GM12878 (cell line): ENCODE measurements at regions not wholly inside any gene's neighbourhood (a gene's known extent, or its start where the extent isn't known, plus 50 kb on each side); places are given as distances from the start of the nearest gene placed in this dataset.

Experiments used
- ATAC-seq: fragments of 200-7000 bp; cut with Tn5 transposase; 3 replicates; pipeline ENCODE4 v1.9.1; 2020; ENCODE audit warnings: mild to moderate bottlenecking, moderate library complexity
- BruUV-seq: library from RNA; stranded (reverse); fragments of 400-500 nt; replicated peaks from 2 replicates; lab custom pipeline; 2021; lab: Mats Ljungman, UMichigan
- CTCF ChIA-PET: fragments of 300-600 bp; sonication (Branson Sonifier 250); formaldehyde crosslinking; extraction: SDS; loops from one replicate; lab custom pipeline; 2021; ENCODE audit warnings: inconsistent platforms; lab: Yijun Ruan, JAX
- POLR2A ChIA-PET: fragments of 350-600 bp; formaldehyde crosslinking; extraction: SDS; loops from one replicate; lab custom pipeline; 2021; ENCODE audit warnings: inconsistent platforms; lab: Charles Lee
- RAD21 ChIA-PET: fragments of 300-600 bp; sonication (Branson Sonifier 250); formaldehyde crosslinking; loops from one replicate; lab custom pipeline; 2023; ENCODE audit warnings: antibody characterized with exemption; ENCODE audit not compliant: unreplicated experiment; lab: Charles Lee
- SMC1A ChIA-PET: fragments of 300-600 bp; sonication (Branson Sonifier 250); formaldehyde crosslinking; loops from one replicate; lab custom pipeline; 2023; ENCODE audit not compliant: unreplicated experiment, uncharacterized antibody; lab: Charles Lee
- DNase-seq: peaks from one replicate; pipeline ENCODE4 v3.0.0-alpha.2; 2011; ENCODE audit warnings: low read depth, low spot score
- FAIRE-seq: peaks from 3 replicates; lab custom pipeline; 2011; peaks lifted over from hg19 to GRCh38; lab: Jason Lieb, UNC
- H2AFZ ChIP-seq: 2 replicates; pipeline ENCODE4 v1.6.0; 2011; ENCODE audit warnings: low read depth, low read length, control low read depth; ENCODE audit not compliant: control insufficient read depth
- H3K27ac ChIP-seq: 2 replicates; pipeline ENCODE4 v1.5.1; 2011; ENCODE audit warnings: control low read depth; ENCODE audit not compliant: control insufficient read depth, insufficient read depth
- H3K27me3 ChIP-seq, 2 experiments: replicated peaks in 1 of 2; 2 replicates each; pipeline versions ENCODE4 v1.6.0 to v1.6.1; 2011; ENCODE audit warnings: low read length in 1 of 2; ENCODE audit not compliant: control insufficient read depth in 2 of 2, insufficient read depth in 2 of 2
- H3K36me3 ChIP-seq, 2 experiments: 2 replicates each; pipeline ENCODE4 v1.5.1; 2011; ENCODE audit warnings: low read length in 1 of 2; ENCODE audit not compliant: control insufficient read depth in 2 of 2, insufficient read depth in 2 of 2
- H3K4me1 ChIP-seq: 2 replicates; pipeline ENCODE4 v1.6.1; 2011; ENCODE audit warnings: mild to moderate bottlenecking, low read length, moderate library complexity, mixed read lengths; ENCODE audit not compliant: control insufficient read depth, insufficient read depth
- H3K4me2 ChIP-seq: 2 replicates; pipeline ENCODE4 v1.6.0; 2011; ENCODE audit warnings: control low read depth; ENCODE audit not compliant: control insufficient read depth, insufficient read depth
- H3K4me3 ChIP-seq: fragments of 200-600 bp; sonication (generic); 2 replicates; pipeline ENCODE4 v1.5.1; 2016
- H3K79me2 ChIP-seq: 2 replicates; pipeline ENCODE4 v1.6.0; 2011; ENCODE audit warnings: low read length; ENCODE audit not compliant: control insufficient read depth, insufficient read depth
- H3K9ac ChIP-seq: 2 replicates; pipeline ENCODE4 v1.8.0; 2011; ENCODE audit warnings: low read length, control low read depth, mixed read lengths; ENCODE audit not compliant: control insufficient read depth, insufficient read depth
- H3K9me3 ChIP-seq: replicated peaks from 3 replicates; pipeline ENCODE4 v1.5.1; 2011; ENCODE audit warnings: mild to moderate bottlenecking, low read length; ENCODE audit not compliant: control insufficient read depth, insufficient read depth
- H4K20me1 ChIP-seq: 2 replicates; pipeline ENCODE4 v1.6.0; 2011; ENCODE audit not compliant: control insufficient read depth, insufficient read depth
- CREM ChIP-seq: IDR thresholded peaks from 2 replicates; pipeline ENCODE4 v1.6.1; 2014; ENCODE audit warnings: antibody characterized with exemption, low read depth
- CTCF ChIP-seq, 3 experiments: IDR thresholded peaks in 2 of 3; conservative IDR thresholded peaks in 1 of 3; 2 replicates each; pipeline ENCODE4 v1.5.1; 2011; ENCODE audit warnings: low read depth in 3 of 3, low read length in 3 of 3, mild to moderate bottlenecking in 3 of 3, control low read depth in 2 of 3, moderate library complexity in 2 of 3, inconsistent platforms in 1 of 3, mixed read lengths in 1 of 3; ENCODE audit not compliant: control insufficient read depth in 2 of 3, insufficient read depth in 1 of 3; ENCODE audit errors: extremely low read depth in 1 of 3
- E2F8 ChIP-seq: fragments of 450-650 bp; IDR thresholded peaks from 2 replicates; pipeline ENCODE4 v1.6.1; 2018; ENCODE audit warnings: mild to moderate bottlenecking, low read depth, moderate library complexity; ENCODE audit not compliant: partially characterized antibody
- FOXM1 ChIP-seq: IDR thresholded peaks from 2 replicates; pipeline ENCODE4 v1.6.1; 2012; ENCODE audit warnings: low read depth, mild to moderate bottlenecking, inconsistent platforms, low read length, moderate library complexity
- IRF4 ChIP-seq: IDR thresholded peaks from 2 replicates; pipeline ENCODE4 v1.6.1; 2011; ENCODE audit warnings: low read depth, low read length
- KAT2A ChIP-seq: conservative IDR thresholded peaks from 2 replicates; pipeline ENCODE4 v1.6.1; 2011; ENCODE audit warnings: low read depth, low read length; ENCODE audit not compliant: control insufficient read depth
- PBX3 ChIP-seq: IDR thresholded peaks from 2 replicates; pipeline ENCODE4 v1.6.1; 2011; ENCODE audit warnings: mild to moderate bottlenecking, low read depth, low read length, moderate library complexity; ENCODE audit not compliant: insufficient replicate concordance
- POLR2AphosphoS2 ChIP-seq: IDR thresholded peaks from 2 replicates; pipeline ENCODE4 v1.6.1; 2011; ENCODE audit warnings: low read depth, mild to moderate bottlenecking, low read length, improper control_type of control experiment, moderate library complexity
- RELB ChIP-seq: fragments of 450-650 bp; IDR thresholded peaks from 2 replicates; pipeline ENCODE4 v1.6.1; 2017; ENCODE audit warnings: low read depth, mild to moderate bottlenecking, moderate library complexity
- REST ChIP-seq: IDR thresholded peaks from 2 replicates; pipeline ENCODE4 v1.6.1; 2012; ENCODE audit warnings: mild to moderate bottlenecking, low read depth, low read length
- RUNX3 ChIP-seq: IDR thresholded peaks from 2 replicates; pipeline ENCODE4 v1.6.1; 2012; ENCODE audit warnings: low read length, inconsistent platforms
- SMC3 ChIP-seq: IDR thresholded peaks from 2 replicates; pipeline ENCODE4 v1.6.1; 2011; ENCODE audit warnings: low read length, improper control_type of control experiment, borderline replicate concordance
- SUPT20H ChIP-seq: IDR thresholded peaks from 2 replicates; pipeline ENCODE4 v1.6.1; 2011; ENCODE audit warnings: low read depth, mild to moderate bottlenecking, low read length, moderate library complexity, borderline replicate concordance; ENCODE audit not compliant: control insufficient read depth
- ZNF207 ChIP-seq: fragments of 450-650 bp; IDR thresholded peaks from 2 replicates; pipeline ENCODE4 v1.6.1; 2014; ENCODE audit warnings: antibody characterized with exemption, mild to moderate bottlenecking, borderline replicate concordance
- in situ Hi-C: fragments of 300-500 bp; cut with MboI; formaldehyde crosslinking; loops from 9 replicates; pipeline ENCODE4 v1.14.3; 2018; ENCODE audit warnings: mixed read lengths
- intact Hi-C: fragments of 100-400 bp; cut with micrococcal nuclease; formaldehyde crosslinking; loops from one replicate; pipeline ENCODE4 v1.14.2; 2022; ENCODE audit not compliant: unreplicated experiment

GRCh38 chrX:155761185-155761584 is 120.0 kb upstream of the VAMP7 start:
- no peaks in the 10 kb centered on the region for H3K79me2 ChIP-seq
- ATAC-seq (no peak), DNase-seq (no peak), FAIRE-seq (no peak)
- no peak overlapping the region for H3K4me2 ChIP-seq
- no peaks in the 10 kb centered on the region for H4K20me1 ChIP-seq
- in situ Hi-C loops, result no loop called here
- no peaks in the 10 kb centered on the region for H3K4me1 ChIP-seq
- SMC1A ChIA-PET, result no interaction called here
- POLR2A ChIA-PET, result no interaction called here
- no TSS peak for BruUV-seq
- H3K27me3 ChIP-seq, result no peaks in the 10 kb centered on the region
- no peak overlapping the region for H3K9ac ChIP-seq
- H3K27ac ChIP-seq, result no peak overlapping the region
- H2AFZ ChIP-seq, result no peak overlapping the region
- intact Hi-C loops, result no loop called here
- CTCF ChIA-PET, result no interaction called here
- RAD21 ChIA-PET, result no interaction called here
- H3K9me3 ChIP-seq, result no peaks in the 10 kb centered on the region
- no peak overlapping the region for H3K4me3 ChIP-seq
- no peaks in the 10 kb centered on the region for H3K36me3 ChIP-seq
- no peak for TF ChIP-seq E2F8
- TF ChIP-seq CREM, result no peak
- TF ChIP-seq SMC3, result no peak
- TF ChIP-seq KAT2A, result no peak
- TF ChIP-seq FOXM1, result no peak
- no peak for TF ChIP-seq REST
- no peak for TF ChIP-seq IRF4
- TF ChIP-seq ZNF207, result no peak
- no peak for TF ChIP-seq RUNX3
- TF ChIP-seq POLR2AphosphoS2, result no peak
- TF ChIP-seq PBX3, result no peak
- no peak for TF ChIP-seq CTCF (IDR thresholded peaks at IDR 0.05 in 2 of 3, conservative IDR thresholded peaks at IDR 0.05 in 1 of 3; ENCODE audit: control insufficient read depth in 2 of 3, extremely low read depth in 1 of 3, insufficient read depth in 1 of 3, low read depth in 3 of 3, low read length in 3 of 3)
- no peak for TF ChIP-seq SUPT20H
- no peak for TF ChIP-seq RELB
